HEK293 (cell line): ENCODE measurements at regions not wholly inside any gene's neighbourhood (a gene's known extent, or its start where the extent isn't known, plus 50 kb on each side); places are given as distances from the start of the nearest gene placed in this dataset.

Experiments used
- CTCF ChIA-PET: fragments of 350-600 bp; formaldehyde crosslinking; extraction: SDS; loops from one replicate; lab custom pipeline; 2021; ENCODE audit warnings: antibody characterized with exemption; lab: Yijun Ruan, JAX
- POLR2A ChIA-PET: fragments of 300-600 bp; formaldehyde crosslinking; extraction: SDS; loops from one replicate; lab custom pipeline; 2020; ENCODE audit warnings: antibody characterized with exemption, inconsistent platforms; lab: Yijun Ruan, JAX
- H3K27ac ChIP-seq: fragments of 200-500 bp; sonication (Bioruptor generic); 2 replicates; pipeline ENCODE4 v1.5.1; 2014; ENCODE audit warnings: low read depth, low read length, control low read depth, inconsistent platforms; ENCODE audit errors: extremely low read depth
- H3K36me3 ChIP-seq, 2 experiments: fragments of 200-500 bp in 1 of 2; sonication (Bioruptor generic) in 1 of 2; 1 replicate in 1 of 2; 2 replicates in 1 of 2; pipeline ENCODE4 v1.5.1; 2014 to 2017; ENCODE audit warnings: inconsistent platforms in 2 of 2, low read length in 2 of 2; ENCODE audit not compliant: control insufficient read depth in 2 of 2, insufficient read depth in 1 of 2
- H3K4me1 ChIP-seq: fragments of 200-500 bp; sonication (Bioruptor generic); 2 replicates; pipeline ENCODE4 v1.5.1; 2014; ENCODE audit warnings: mild to moderate bottlenecking, low read length, inconsistent platforms; ENCODE audit not compliant: control insufficient read depth, insufficient read depth
- H3K4me3 ChIP-seq: 2 replicates; pipeline ENCODE4 v1.5.1; 2011; ENCODE audit warnings: low read depth, mild to moderate bottlenecking, control low read depth, low read length, moderate library complexity
- H3K9me3 ChIP-seq: fragments of 200-500 bp; sonication (Bioruptor generic); 2 replicates; pipeline ENCODE4 v1.5.1; 2014; ENCODE audit warnings: low read depth, low read length, inconsistent platforms; ENCODE audit not compliant: control insufficient read depth, insufficient read depth
- AEBP2 ChIP-seq: fragments of 450-650 bp; formaldehyde crosslinking; IDR thresholded peaks from 2 replicates; pipeline ENCODE4 v1.5.1; 2016; ENCODE audit warnings: missing biosample characterization, missing genetic modification characterization, borderline replicate concordance
- BCL11A ChIP-seq: fragments of 450-650 bp; formaldehyde crosslinking; IDR thresholded peaks from 2 replicates; pipeline ENCODE4 v1.5.1; 2016; ENCODE audit warnings: low read depth, missing biosample characterization, missing genetic modification characterization
- EGR2 ChIP-seq: fragments of 450-650 bp; formaldehyde crosslinking; IDR thresholded peaks from 2 replicates; pipeline ENCODE4 v1.5.1; 2016; ENCODE audit warnings: low read depth, missing biosample characterization, missing genetic modification characterization
- ZFHX2 ChIP-seq: fragments of 450-650 bp; formaldehyde crosslinking; conservative IDR thresholded peaks from 2 replicates; pipeline ENCODE4 v1.5.1; 2016; ENCODE audit warnings: missing biosample characterization, missing genetic modification characterization
- ZNF211 ChIP-seq: fragments of 450-650 bp; formaldehyde crosslinking; IDR thresholded peaks from 2 replicates; pipeline ENCODE4 v1.5.1; 2016; ENCODE audit warnings: low read depth, missing biosample characterization, missing genetic modification characterization
- ZNF23 ChIP-seq: fragments of 450-650 bp; formaldehyde crosslinking; IDR thresholded peaks from 2 replicates; pipeline ENCODE4 v1.5.1; 2016; ENCODE audit warnings: missing biosample characterization, missing genetic modification characterization, borderline replicate concordance
- ZNF239 ChIP-seq: fragments of 450-650 bp; formaldehyde crosslinking; IDR thresholded peaks from 2 replicates; pipeline ENCODE4 v1.5.1; 2016; ENCODE audit warnings: missing biosample characterization, missing genetic modification characterization
- ZNF248 ChIP-seq: fragments of 450-650 bp; formaldehyde crosslinking; IDR thresholded peaks from 2 replicates; pipeline ENCODE4 v1.5.1; 2017; ENCODE audit warnings: missing biosample characterization, missing genetic modification characterization
- ZNF341 ChIP-seq: fragments of 450-650 bp; formaldehyde crosslinking; IDR thresholded peaks from 2 replicates; pipeline ENCODE4; 2016; ENCODE audit warnings: low read depth, missing biosample characterization, missing genetic modification characterization
- ZNF394 ChIP-seq: fragments of 450-650 bp; formaldehyde crosslinking; IDR thresholded peaks from 2 replicates; pipeline ENCODE4 v1.5.1; 2016; ENCODE audit warnings: missing biosample characterization, missing genetic modification characterization, mild to moderate bottlenecking, moderate library complexity, borderline replicate concordance
- ZNF423 ChIP-seq: fragments of 450-650 bp; formaldehyde crosslinking; IDR thresholded peaks from 2 replicates; pipeline ENCODE4 v1.5.1; 2016; ENCODE audit warnings: missing biosample characterization, missing genetic modification characterization
- ZNF433 ChIP-seq: fragments of 450-650 bp; formaldehyde crosslinking; IDR thresholded peaks from 2 replicates; pipeline ENCODE4 v1.5.1; 2016; ENCODE audit warnings: missing biosample characterization, missing genetic modification characterization, low read depth
- ZNF548 ChIP-seq: fragments of 450-650 bp; formaldehyde crosslinking; IDR thresholded peaks from 2 replicates; pipeline ENCODE4 v1.5.1; 2016; ENCODE audit warnings: missing biosample characterization, missing genetic modification characterization
- ZNF600 ChIP-seq: fragments of 450-650 bp; formaldehyde crosslinking; IDR thresholded peaks from 2 replicates; pipeline ENCODE4 v1.5.1; 2016; ENCODE audit warnings: missing biosample characterization, missing genetic modification characterization
- ZNF645 ChIP-seq: fragments of 450-650 bp; formaldehyde crosslinking; IDR thresholded peaks from 2 replicates; pipeline ENCODE4; 2016; ENCODE audit warnings: missing biosample characterization, missing genetic modification characterization
- TF ChIP-seq, protein P1 (sequence below): IDR thresholded peaks from 2 replicates; pipeline ENCODE4 v1.6.1; 2011; ENCODE audit warnings: mild to moderate bottlenecking, low read depth, low read length, borderline replicate concordance
- TF ChIP-seq, protein P2 (sequence below): fragments of 450-650 bp; formaldehyde crosslinking; IDR thresholded peaks from 2 replicates; pipeline ENCODE4 v1.5.1; 2016; ENCODE audit warnings: missing biosample characterization, missing genetic modification characterization, borderline replicate concordance
- TF ChIP-seq, protein P3 (sequence below): fragments of 450-650 bp; IDR thresholded peaks from 2 replicates; pipeline ENCODE4 v1.5.1; 2018; ENCODE audit warnings: missing biosample characterization, missing genetic modification characterization

- CTCF ChIA-PET: interaction anchor here (0.6 kb wide), 1 partner anchor 219 kb away, joined by 3 read pairs; no protein-coding TSS in a partner anchor
- H3K4me1 ChIP-seq: no peaks in the 10 kb centered on the region
- POLR2A ChIA-PET: no interaction called here
- H3K9me3 ChIP-seq: no peaks in the 10 kb centered on the region
- TF ChIP-seq, protein P1, sequence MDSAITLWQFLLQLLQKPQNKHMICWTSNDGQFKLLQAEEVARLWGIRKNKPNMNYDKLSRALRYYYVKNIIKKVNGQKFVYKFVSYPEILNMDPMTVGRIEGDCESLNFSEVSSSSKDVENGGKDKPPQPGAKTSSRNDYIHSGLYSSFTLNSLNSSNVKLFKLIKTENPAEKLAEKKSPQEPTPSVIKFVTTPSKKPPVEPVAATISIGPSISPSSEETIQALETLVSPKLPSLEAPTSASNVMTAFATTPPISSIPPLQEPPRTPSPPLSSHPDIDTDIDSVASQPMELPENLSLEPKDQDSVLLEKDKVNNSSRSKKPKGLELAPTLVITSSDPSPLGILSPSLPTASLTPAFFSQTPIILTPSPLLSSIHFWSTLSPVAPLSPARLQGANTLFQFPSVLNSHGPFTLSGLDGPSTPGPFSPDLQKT: no peak
- TF ChIP-seq ZNF433 (tag by site-specific recombination) (no peak), ZNF211 (tag by site-specific recombination) (no peak), ZNF248 (tag by site-specific recombination) (no peak), ZFHX2 (tag by site-specific recombination) (no peak), ZNF645 (tag by site-specific recombination) (no peak), ZNF341 (tag by site-specific recombination) (no peak), ZNF23 (tag by site-specific recombination) (no peak), ZNF600 (tag by site-specific recombination) (no peak), ZNF239 (tag by site-specific recombination) (no peak), BCL11A (tag by site-specific recombination) (no peak), EGR2 (tag by site-specific recombination) (no peak), ZNF394 (tag by site-specific recombination) (no peak), ZNF548 (tag by site-specific recombination) (no peak), ZNF423 (tag by site-specific recombination) (no peak), AEBP2 (tag by site-specific recombination) (no peak)
- TF ChIP-seq, protein P2, sequence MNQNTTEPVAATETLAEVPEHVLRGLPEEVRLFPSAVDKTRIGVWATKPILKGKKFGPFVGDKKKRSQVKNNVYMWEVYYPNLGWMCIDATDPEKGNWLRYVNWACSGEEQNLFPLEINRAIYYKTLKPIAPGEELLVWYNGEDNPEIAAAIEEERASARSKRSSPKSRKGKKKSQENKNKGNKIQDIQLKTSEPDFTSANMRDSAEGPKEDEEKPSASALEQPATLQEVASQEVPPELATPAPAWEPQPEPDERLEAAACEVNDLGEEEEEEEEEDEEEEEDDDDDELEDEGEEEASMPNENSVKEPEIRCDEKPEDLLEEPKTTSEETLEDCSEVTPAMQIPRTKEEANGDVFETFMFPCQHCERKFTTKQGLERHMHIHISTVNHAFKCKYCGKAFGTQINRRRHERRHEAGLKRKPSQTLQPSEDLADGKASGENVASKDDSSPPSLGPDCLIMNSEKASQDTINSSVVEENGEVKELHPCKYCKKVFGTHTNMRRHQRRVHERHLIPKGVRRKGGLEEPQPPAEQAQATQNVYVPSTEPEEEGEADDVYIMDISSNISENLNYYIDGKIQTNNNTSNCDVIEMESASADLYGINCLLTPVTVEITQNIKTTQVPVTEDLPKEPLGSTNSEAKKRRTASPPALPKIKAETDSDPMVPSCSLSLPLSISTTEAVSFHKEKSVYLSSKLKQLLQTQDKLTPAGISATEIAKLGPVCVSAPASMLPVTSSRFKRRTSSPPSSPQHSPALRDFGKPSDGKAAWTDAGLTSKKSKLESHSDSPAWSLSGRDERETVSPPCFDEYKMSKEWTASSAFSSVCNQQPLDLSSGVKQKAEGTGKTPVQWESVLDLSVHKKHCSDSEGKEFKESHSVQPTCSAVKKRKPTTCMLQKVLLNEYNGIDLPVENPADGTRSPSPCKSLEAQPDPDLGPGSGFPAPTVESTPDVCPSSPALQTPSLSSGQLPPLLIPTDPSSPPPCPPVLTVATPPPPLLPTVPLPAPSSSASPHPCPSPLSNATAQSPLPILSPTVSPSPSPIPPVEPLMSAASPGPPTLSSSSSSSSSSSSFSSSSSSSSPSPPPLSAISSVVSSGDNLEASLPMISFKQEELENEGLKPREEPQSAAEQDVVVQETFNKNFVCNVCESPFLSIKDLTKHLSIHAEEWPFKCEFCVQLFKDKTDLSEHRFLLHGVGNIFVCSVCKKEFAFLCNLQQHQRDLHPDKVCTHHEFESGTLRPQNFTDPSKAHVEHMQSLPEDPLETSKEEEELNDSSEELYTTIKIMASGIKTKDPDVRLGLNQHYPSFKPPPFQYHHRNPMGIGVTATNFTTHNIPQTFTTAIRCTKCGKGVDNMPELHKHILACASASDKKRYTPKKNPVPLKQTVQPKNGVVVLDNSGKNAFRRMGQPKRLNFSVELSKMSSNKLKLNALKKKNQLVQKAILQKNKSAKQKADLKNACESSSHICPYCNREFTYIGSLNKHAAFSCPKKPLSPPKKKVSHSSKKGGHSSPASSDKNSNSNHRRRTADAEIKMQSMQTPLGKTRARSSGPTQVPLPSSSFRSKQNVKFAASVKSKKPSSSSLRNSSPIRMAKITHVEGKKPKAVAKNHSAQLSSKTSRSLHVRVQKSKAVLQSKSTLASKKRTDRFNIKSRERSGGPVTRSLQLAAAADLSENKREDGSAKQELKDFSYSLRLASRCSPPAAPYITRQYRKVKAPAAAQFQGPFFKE (tag by site-specific recombination): no peak
- TF ChIP-seq, protein P3, sequence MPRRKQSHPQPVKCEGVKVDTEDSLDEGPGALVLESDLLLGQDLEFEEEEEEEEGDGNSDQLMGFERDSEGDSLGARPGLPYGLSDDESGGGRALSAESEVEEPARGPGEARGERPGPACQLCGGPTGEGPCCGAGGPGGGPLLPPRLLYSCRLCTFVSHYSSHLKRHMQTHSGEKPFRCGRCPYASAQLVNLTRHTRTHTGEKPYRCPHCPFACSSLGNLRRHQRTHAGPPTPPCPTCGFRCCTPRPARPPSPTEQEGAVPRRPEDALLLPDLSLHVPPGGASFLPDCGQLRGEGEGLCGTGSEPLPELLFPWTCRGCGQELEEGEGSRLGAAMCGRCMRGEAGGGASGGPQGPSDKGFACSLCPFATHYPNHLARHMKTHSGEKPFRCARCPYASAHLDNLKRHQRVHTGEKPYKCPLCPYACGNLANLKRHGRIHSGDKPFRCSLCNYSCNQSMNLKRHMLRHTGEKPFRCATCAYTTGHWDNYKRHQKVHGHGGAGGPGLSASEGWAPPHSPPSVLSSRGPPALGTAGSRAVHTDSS (tag by site-specific recombination): no peak
- no peaks in the 10 kb centered on the region for H3K36me3 ChIP-seq
- no peak overlapping the region for H3K4me3 ChIP-seq
- no peak overlapping the region for H3K27ac ChIP-seq
Measured at GRCh38 chr1:82214606-82215005, 413.9 kb downstream of the ADGRL2 start.
